ENCODE measurements at regions not wholly inside any gene's neighbourhood (a gene's known extent, or its start where the extent isn't known, plus 50 kb on each side); places are given as distances from the start of the nearest gene placed in this dataset.
"Not testable (repeated sequence)": the region's sequence is repeated elsewhere in the genome, so short reads cannot be mapped to it uniquely, and the experiment has no call there.

- DNase-seq (ENCODE audit: low spot score), result not testable (repeated sequence)
Measured at GRCh38 chr16:54727696-54728095, 203.0 kb upstream of the IRX5 start.

DNA sequence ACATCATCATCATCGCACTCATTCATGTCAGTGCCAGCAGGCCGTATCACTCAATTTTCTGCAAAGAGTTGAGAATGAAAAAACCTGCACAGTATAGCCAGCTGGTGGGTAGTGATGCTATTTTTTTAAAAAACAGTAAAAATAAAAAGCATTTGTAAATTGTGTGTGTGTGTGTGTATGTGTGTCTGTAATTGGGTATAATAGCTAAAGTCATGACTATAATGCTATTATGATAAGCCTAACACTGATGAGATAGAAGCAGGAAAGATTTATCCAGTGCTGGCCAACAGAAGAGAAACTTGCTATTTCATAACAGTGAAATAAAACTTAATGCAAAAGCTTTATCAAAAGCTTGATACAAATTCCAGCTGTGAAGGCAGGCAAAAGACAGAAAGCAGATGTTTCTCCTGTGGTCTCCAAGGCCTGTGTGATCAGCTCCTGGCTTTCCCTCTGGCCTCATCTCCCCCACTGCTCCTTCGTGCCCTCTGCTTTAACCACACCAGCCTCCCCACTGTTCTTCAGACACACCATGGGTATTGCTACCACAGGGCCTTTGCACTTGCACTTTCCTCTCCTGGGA lies 206.2 kb upstream of the IRX5 start:
- no peak for DNase-seq (ENCODE audit: low spot score)

- DNase-seq (ENCODE audit: low spot score), result no peak
Measured at GRCh38 chr16:54722210-54722676, 208.4 kb upstream of the IRX5 start.

DNA sequence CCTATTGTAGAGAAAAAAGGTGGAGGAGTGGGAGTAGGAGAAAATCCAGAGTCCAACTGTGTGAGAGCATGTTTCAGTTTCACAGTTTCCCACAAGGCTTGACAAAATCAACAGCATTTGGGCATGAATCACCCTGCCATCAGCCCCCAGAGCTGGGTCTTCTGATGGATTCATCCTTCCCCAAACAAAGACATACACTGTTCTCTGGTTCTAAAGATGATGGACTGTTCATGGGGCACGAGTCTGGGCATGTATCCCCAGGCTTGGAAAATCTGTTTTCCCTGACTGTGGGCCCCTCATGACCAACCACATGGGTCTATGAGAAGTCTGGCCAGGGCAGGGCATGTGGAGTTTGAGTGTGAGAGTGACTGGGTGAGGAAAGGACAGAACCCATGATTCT lies 210.4 kb upstream of the IRX5 start:
- peak; percentile 83 for DNase-seq (ENCODE audit: low spot score)

GRCh38 chr16:54719624-54720023 lies 211.0 kb upstream of the IRX5 start:
- no peak for DNase-seq (ENCODE audit: low spot score)

DNA sequence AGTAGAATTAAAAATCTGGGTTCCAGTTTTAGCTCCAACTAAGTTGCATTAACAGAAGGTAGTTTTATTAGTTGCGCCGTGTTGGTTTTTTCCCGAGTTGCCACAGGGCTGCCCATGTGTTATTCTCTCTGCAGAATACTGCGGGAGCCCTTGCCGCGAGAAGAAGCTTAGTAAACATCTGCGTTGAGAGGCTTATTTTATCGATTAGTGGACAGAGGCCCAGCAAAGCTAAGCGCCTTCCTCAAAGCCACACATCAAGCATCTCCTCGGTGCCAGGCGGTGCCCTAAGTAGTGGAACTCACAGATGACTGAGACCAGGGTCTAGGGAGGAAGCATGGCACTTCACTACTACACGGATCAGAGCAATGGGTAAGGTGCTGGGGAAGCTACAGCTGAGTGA lies 212.3 kb upstream of the IRX5 start:
- no peak for DNase-seq (ENCODE audit: low spot score)

GRCh38 chr16:54715011-54715410 lies 215.7 kb upstream of the IRX5 start:
- no peak for DNase-seq (ENCODE audit: low spot score)

DNA sequence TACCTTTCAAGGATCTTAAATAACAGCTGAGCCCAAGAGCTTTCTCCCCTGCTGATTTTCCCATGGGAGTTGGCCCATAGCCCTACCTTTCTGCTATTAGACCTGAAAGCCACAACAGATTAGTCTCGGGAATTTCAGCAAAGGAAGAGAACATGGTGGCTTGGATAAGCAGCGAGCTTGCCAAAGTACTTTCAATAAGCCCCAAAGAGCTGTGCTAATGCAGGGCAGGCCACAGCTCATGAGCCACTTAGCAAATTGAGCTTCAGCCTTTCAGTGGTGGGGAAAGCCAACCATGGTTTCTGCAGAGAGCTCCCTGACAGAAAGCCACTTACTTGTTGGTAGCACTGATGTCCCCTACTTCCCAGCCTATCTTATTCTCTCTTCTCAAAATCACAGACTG lies 217.8 kb upstream of the IRX5 start:
- DNase-seq (ENCODE audit: low spot score), result no peak

DNA sequence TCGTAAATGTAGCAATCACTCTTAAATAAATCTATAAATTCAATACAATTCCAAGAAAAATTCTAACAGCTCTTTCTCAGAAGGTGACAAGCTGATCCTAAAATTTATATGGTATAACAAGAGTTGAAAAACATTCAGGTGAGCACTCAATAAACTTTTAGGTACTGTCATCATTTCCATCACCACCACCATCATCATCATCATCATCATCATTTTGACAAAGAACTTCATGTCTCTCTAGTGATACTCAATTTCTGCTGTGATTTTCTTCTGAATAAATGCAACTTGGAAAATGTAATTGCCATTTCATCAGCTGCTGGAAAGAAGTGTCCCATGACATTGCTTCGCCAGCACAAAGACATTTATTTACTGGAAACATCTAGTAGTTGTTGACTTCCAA lies 222.9 kb upstream of the IRX5 start:
- no peak for DNase-seq (ENCODE audit: low spot score)

DNA sequence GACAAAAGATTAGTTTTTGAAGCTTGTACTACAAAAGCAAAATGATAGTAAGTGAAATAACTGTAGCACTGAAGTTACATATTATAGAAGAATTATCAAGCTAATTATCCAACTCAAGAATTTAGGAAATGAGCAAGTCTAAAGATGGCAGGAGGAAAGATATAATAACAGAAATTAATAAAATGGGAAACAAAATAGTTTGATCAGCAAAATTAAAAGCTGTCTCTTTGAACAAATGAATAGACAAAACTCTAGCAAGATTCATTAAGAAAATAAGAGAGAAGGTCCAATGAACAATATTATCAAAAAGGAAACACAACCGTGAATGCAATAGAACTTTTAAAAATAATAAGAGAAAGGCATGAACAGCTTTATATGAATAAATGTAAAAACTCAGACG lies 224.3 kb upstream of the IRX5 start:
- DNase-seq (ENCODE audit: low spot score), result no peak

GRCh38 chr16:54703339-54703738 lies 227.3 kb upstream of the IRX5 start:
- DNase-seq (ENCODE audit: low spot score), result no peak

DNA sequence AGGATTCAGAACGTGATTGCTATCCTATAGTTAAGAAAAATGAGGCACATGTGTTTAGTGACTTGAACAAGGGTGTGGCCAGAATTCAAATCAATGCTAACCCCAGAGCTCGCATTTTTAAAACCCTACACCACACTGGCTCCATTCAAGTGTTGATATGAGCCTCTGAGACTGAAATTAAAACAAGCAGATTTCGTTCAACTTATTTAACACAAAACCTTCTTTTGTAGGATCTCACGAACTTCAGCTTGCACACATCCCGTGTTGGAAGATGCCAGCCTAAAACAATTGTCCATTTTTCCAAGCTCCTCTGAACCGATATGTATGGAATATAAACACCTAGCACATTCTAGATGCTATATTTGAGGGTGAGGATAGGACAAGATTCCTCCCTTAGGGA lies 231.0 kb upstream of the IRX5 start:
- DNase-seq (ENCODE audit: low spot score), result peak; percentile 3

DNA sequence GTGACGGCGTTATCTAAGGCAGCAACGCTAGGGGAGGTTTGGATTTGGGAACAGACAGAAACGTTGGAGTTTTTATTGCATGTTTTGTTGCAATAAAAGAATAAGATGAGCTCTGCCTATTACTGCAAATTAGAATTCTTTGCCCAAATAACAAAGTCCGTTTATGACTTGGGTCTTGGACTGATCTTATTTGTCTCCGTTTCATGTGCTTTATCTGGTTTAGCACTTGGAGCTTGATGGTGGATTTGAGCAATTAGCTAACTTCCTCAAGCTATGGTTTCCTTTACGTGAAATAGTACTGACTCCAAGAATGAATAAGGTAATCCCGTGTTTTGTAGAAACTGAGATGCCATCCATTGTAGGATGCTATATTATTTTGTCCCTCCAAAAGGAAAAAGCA lies 233.0 kb upstream of the IRX5 start:
- DNase-seq (ENCODE audit: low spot score), result no peak

DNA sequence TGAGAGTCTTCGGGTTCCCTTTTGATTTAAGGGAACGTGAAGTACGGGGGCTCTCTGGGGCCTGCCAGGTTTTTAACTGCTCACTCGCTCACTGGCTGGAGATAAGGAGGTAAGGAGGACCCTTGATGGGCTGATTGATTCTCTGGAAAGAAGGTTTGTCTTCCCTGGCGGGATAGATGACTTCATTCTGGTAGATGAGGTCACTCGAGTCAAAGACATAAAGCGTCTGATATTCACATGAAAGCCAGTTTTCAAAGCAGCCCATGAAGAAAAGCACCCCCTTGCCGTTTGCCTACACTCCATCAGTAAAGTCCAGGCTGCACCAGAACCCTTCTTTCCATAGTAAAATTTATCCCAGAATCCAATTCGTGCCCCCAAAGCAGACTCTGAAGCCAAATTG lies 233.7 kb upstream of the IRX5 start:
- DNase-seq (ENCODE audit: low spot score), result no peak

GRCh38 chr16:54696522-54696921 lies 234.1 kb upstream of the IRX5 start:
- DNase-seq (ENCODE audit: low spot score), result no peak

- no peak for DNase-seq (ENCODE audit: low spot score)
Measured at GRCh38 chr16:54694651-54695050, 236.0 kb upstream of the IRX5 start.

GRCh38 chr16:54693864-54694263 lies 236.8 kb upstream of the IRX5 start:
- DNase-seq (ENCODE audit: low spot score), result no peak

DNA sequence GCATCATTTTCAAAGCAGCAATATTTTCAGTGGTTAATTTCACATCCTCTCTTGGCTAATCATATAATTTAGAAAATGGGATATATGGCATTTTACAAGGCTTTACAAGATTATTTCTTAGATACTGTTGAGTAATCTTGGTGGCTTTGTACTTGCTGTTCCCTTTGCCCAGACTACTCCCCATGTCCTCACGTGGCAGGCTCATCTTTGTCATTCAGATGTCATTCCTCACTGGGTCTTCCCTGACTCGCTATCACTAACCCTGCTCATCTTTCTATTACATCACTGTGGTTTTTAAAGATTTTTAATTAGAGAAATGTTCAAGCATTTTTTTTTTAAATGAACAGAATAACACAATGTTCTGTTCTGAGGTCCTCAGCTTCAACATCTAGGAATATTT lies 240.0 kb upstream of the IRX5 start:
- DNase-seq (ENCODE audit: low spot score), result no peak

GRCh38 chr16:54690306-54690705 lies 240.4 kb upstream of the IRX5 start:
- DNase-seq (ENCODE audit: low spot score), result no peak

DNA sequence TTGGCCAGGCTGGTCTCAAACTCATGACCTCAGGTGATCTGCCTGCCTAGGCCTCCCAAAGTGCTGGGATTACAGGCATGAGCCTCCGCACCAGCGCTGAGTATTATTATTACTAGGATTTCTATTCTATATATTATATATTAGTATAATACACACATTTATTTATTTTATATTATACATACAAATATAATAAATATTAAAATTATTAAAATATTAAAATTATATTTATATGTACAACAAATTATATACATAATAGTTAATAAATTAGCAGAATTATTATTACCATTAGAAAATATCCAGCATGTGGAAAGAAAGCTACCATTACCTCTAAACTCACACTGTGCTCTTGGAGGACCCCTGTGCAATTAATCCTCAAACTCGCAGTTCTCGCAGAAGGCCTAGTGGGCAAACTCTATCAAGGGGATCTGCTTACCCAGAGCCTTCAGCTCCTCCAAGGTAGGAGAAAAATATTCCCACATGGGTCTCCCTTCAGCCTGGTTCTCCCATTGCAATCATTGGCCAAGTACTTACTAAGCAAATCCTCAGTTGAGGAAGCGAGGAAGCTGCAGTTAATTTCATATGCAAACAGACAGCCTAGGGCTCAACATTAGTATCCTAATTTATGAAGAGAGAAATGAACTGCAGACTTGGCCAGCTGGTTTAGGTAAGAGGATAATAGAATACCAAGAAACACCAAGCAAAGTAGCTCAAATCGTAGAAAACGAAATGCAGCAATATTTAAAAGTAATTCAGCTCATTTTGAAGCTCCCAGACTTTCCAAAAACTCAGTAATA lies 241.4 kb upstream of the IRX5 start:
- no peak for DNase-seq (ENCODE audit: low spot score)

- DNase-seq (ENCODE audit: low spot score), result no peak
Measured at GRCh38 chr16:54688339-54688738, 242.3 kb upstream of the IRX5 start.

GRCh38 chr16:54687043-54687899 lies 243.4 kb upstream of the IRX5 start:
- no peak for DNase-seq (ENCODE audit: low spot score)

- no peak for DNase-seq (ENCODE audit: low spot score)
Measured at GRCh38 chr16:54685682-54686081, 245.0 kb upstream of the IRX5 start.

All from COLO829 (cell line).